GM19467 (cell line): ENCODE measurements at regions not wholly inside any gene's neighbourhood (a gene's known extent, or its start where the extent isn't known, plus 50 kb on each side); places are given as distances from the start of the nearest gene placed in this dataset.

Experiments used
- ATAC-seq: cut with Tn5 transposase; IDR thresholded peaks from one replicate; pipeline ENCODE4 v1.9.1; 2021; ENCODE audit warnings: mild to moderate bottlenecking, moderate library complexity; ENCODE audit not compliant: unreplicated experiment

- no peak for ATAC-seq
Observed at GRCh38 chr4:20626326-20627005, 73.8 kb upstream of the PACRGL start.

GRCh38 chr4:20627866-20628265 is 72.4 kb upstream of the PACRGL start:
- ATAC-seq, result no peak

- no peak for ATAC-seq
Observed at GRCh38 chr4:20629186-20630106, 70.8 kb upstream of the PACRGL start.

GRCh38 chr4:20638825-20639224 is 61.4 kb upstream of the PACRGL start:
- ATAC-seq, result no peak

- no peak for ATAC-seq
Observed at GRCh38 chr4:20639346-20639745, 60.9 kb upstream of the PACRGL start.

GRCh38 chr4:20640989-20641388 is 59.3 kb upstream of the PACRGL start:
- ATAC-seq, result no peak

- no peak for ATAC-seq
Observed at GRCh38 chr4:20641976-20642375, 58.3 kb upstream of the PACRGL start.

- ATAC-seq, result no peak
Observed at GRCh38 chr4:20643631-20644030, 56.6 kb upstream of the PACRGL start.

GRCh38 chr4:20645236-20645635 is 55.0 kb upstream of the PACRGL start:
- no peak for ATAC-seq

GRCh38 chr4:20646287-20646686 is 54.0 kb upstream of the PACRGL start:
- no peak for ATAC-seq
